ENCODE measurements at regions not wholly inside any gene's neighbourhood (a gene's known extent, or its start where the extent isn't known, plus 50 kb on each side); places are given as distances from the start of the nearest gene placed in this dataset.

DNA sequence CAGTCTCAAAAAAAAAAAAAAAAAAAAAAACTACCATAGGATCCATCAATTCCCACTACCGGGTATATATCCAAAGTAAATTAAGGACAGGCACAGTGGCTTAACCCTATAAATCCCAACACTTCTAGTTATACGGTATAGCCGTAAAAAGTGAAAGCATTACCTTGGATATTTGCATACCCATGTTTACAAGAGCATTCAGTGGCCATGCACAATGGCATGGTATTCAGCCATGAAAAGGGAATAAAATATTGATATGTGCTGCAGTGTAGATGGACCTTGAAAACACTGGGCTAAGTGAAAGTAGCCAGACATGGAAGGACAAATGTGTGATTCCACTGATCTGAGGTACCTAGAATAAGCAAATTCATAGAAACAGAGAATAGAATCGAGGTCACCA is 111.8 kb upstream of the CAB39 start:
- TF ChIP-seq POLR2A (IDR thresholded peaks at IDR 0.05) (no peak), CTCF (IDR thresholded peaks at IDR 0.05) (no peak)

All from heart left ventricle (tissue), 13 donors.